K562 (cell line): ENCODE measurements at regions not wholly inside any gene's neighbourhood (a gene's known extent, or its start where the extent isn't known, plus 50 kb on each side); places are given as distances from the start of the nearest gene placed in this dataset.

Experiments used
- ATAC-seq: fragments of 200-7000 bp; cut with Tn5 transposase; 3 replicates; pipeline ENCODE4 v1.9.1; 2020; ENCODE audit warnings: moderate library complexity
- BruUV-seq: library from RNA; stranded (reverse); fragments of 400-500 nt; replicated peaks from 2 replicates; lab custom pipeline; 2021; lab: Mats Ljungman, UMichigan
- CTCF ChIA-PET: fragments of 300-600 bp; formaldehyde crosslinking; extraction: SDS; loops from one replicate; lab custom pipeline; 2021; ENCODE audit warnings: low intra/inter-chr PET ratio; lab: Yijun Ruan, JAX
- POLR2A ChIA-PET: fragments of 300-600, 350-650 bp; sonication (Branson Sonifier 250); formaldehyde crosslinking; extraction: SDS; loops from one replicate; lab custom pipeline; 2021; ENCODE audit warnings: antibody characterized with exemption, inconsistent platforms; lab: Yijun Ruan, JAX
- DNase-seq, 4 experiments: peaks; one replicate each; pipeline versions ENCODE4 v3.0.0 to v3.0.0-alpha.2; 2011 to 2018; ENCODE audit warnings: low spot score in 3 of 4, mixed read lengths in 3 of 4; ENCODE audit errors: extremely low read depth in 1 of 4
- FAIRE-seq: peaks from 2 replicates; lab custom pipeline; 2011; peaks lifted over from hg19 to GRCh38; lab: Jason Lieb, UNC
- H2AFZ ChIP-seq: 2 replicates; pipeline ENCODE4 v1.6.0; 2011; ENCODE audit warnings: low read depth, low read length, control low read depth, inconsistent platforms
- H3K27ac ChIP-seq: fragments of 200-600 bp; 3 replicates; pipeline ENCODE4 v1.8.0; 2011; ENCODE audit warnings: low read depth, mild to moderate bottlenecking, control low read depth, inconsistent platforms, low read length, moderate library complexity, mixed read lengths; ENCODE audit errors: extremely low read depth
- H3K27me3 ChIP-seq, 2 experiments: fragments of 300-600 bp in 1 of 2; 2 replicates in 1 of 2; 3 replicates in 1 of 2; pipeline versions ENCODE4 v1.6.0 to v1.8.0; 2011; ENCODE audit warnings: inconsistent platforms in 2 of 2, low read length in 2 of 2, mild to moderate bottlenecking in 1 of 2, mixed read lengths in 1 of 2, moderate library complexity in 1 of 2; ENCODE audit not compliant: control insufficient read depth in 2 of 2, insufficient read depth in 2 of 2
- H3K36me3 ChIP-seq: fragments of 300-600 bp; 3 replicates; pipeline ENCODE4 v1.8.0; 2011; ENCODE audit warnings: mild to moderate bottlenecking, low read length, inconsistent platforms; ENCODE audit not compliant: control insufficient read depth, insufficient read depth
- H3K4me1 ChIP-seq, 2 experiments: fragments of 200-600 bp in 1 of 2; replicated peaks in 1 of 2; 2 replicates in 1 of 2; 3 replicates in 1 of 2; pipeline versions ENCODE4 v1.5.1 to v1.8.0; 2011; ENCODE audit warnings: inconsistent platforms in 2 of 2, low read length in 2 of 2, mild to moderate bottlenecking in 1 of 2, mixed read lengths in 1 of 2, moderate library complexity in 1 of 2; ENCODE audit not compliant: control insufficient read depth in 2 of 2, insufficient read depth in 2 of 2
- H3K4me2 ChIP-seq: 2 replicates; pipeline ENCODE4 v1.6.1; 2011; ENCODE audit warnings: low read length, control low read depth, inconsistent platforms, mixed read lengths; ENCODE audit not compliant: insufficient read depth
- H3K4me3 ChIP-seq: fragments of 200-600 bp; sonication (generic), shearing (Covaris generic); 2 replicates; pipeline ENCODE4 v1.5.1; 2016; ENCODE audit warnings: control low read depth, inconsistent platforms
- H3K79me2 ChIP-seq: fragments of 200-600 bp; 3 replicates; pipeline ENCODE4 v1.8.0; 2011; ENCODE audit warnings: low read length, inconsistent platforms; ENCODE audit not compliant: control insufficient read depth, insufficient read depth
- H3K9ac ChIP-seq, 2 experiments: 2 replicates each; pipeline versions ENCODE4 v1.6.0 to v1.6.1; 2011; ENCODE audit warnings: low read depth in 2 of 2, low read length in 2 of 2, control low read depth in 1 of 2, inconsistent platforms in 1 of 2, mild to moderate bottlenecking in 1 of 2, mixed read lengths in 1 of 2; ENCODE audit not compliant: insufficient read depth in 1 of 2
- H3K9me1 ChIP-seq: one replicate; pipeline ENCODE4 v1.6.0; 2011; ENCODE audit warnings: inconsistent platforms, mild to moderate bottlenecking, low read length, moderate library complexity; ENCODE audit not compliant: control insufficient read depth, insufficient read depth
- H3K9me3 ChIP-seq: replicated peaks from 2 replicates; pipeline ENCODE4 v1.5.1; 2011; ENCODE audit warnings: low read depth, low read length, inconsistent platforms; ENCODE audit not compliant: control insufficient read depth, insufficient read depth
- H4K20me1 ChIP-seq: replicated peaks from 2 replicates; pipeline ENCODE4 v1.6.1; 2011; ENCODE audit warnings: low read length, inconsistent platforms, mixed read lengths; ENCODE audit not compliant: control insufficient read depth, insufficient read depth
- FOSL1 ChIP-seq: fragments of 200-800 bp; sonication (Bioruptor generic); conservative IDR thresholded peaks from 2 replicates; pipeline ENCODE4 v1.6.1; 2016; ENCODE audit warnings: missing genetic modification characterization, missing compliant biosample characterization
- FOXP1 ChIP-seq: sonication (generic); formaldehyde crosslinking; IDR thresholded peaks from 2 replicates; pipeline ENCODE4 v1.8.0; 2022; ENCODE audit warnings: mild to moderate bottlenecking, missing genetic modification reagents
- KDM1A ChIP-seq, 2 experiments: fragments of 450-650 bp; IDR thresholded peaks; 2 replicates each; pipeline ENCODE4 v1.6.1; 2016; ENCODE audit warnings: mild to moderate bottlenecking in 2 of 2
- NFIC ChIP-seq: fragments of 450-650 bp; IDR thresholded peaks from 2 replicates; pipeline ENCODE4 v1.6.1; 2017; ENCODE audit warnings: mild to moderate bottlenecking, inconsistent platforms
- PRMT5 ChIP-seq: sonication (generic); formaldehyde crosslinking; IDR thresholded peaks from 2 replicates; pipeline ENCODE4 v1.5.0; 2020; ENCODE audit warnings: missing genetic modification reagents
- SAFB ChIP-seq: fragments of 200-400 bp; formaldehyde crosslinking; IDR thresholded peaks from 2 replicates; pipeline ENCODE4 v1.6.1; 2017; ENCODE audit warnings: low read depth, low read length, borderline replicate concordance
- TAF9B ChIP-seq: fragments of 450-650 bp; IDR thresholded peaks from 2 replicates; pipeline ENCODE4 v1.6.1; 2018; ENCODE audit warnings: mild to moderate bottlenecking; ENCODE audit not compliant: partially characterized antibody
- TEAD2 ChIP-seq: fragments of 450-650 bp; IDR thresholded peaks from 2 replicates; pipeline ENCODE4 v1.6.1; 2016; ENCODE audit warnings: missing genetic modification characterization, control low read depth, missing compliant biosample characterization
- ZNF12 ChIP-seq: sonication (generic); formaldehyde crosslinking; IDR thresholded peaks from 2 replicates; pipeline ENCODE4 v1.4.0; 2020; ENCODE audit warnings: mild to moderate bottlenecking, missing genetic modification reagents
- ZNF133 ChIP-seq: fragments of 250-450 bp; sonication (Bioruptor Pico); IDR thresholded peaks from 2 replicates; pipeline ENCODE4 v1.4.0; 2020; ENCODE audit warnings: mild to moderate bottlenecking
- WGBS: fragments of 100-300 bp; shearing (Covaris generic); methylation state at CpG from one replicate; pipeline ENCODE4 v1.1.6; 2016; ENCODE audit warnings: low coverage, mixed read lengths; ENCODE audit not compliant: insufficient coverage; ENCODE audit errors: missing lambda C conversion rate; 5-methylcytosine and 5-hydroxymethylcytosine counted together
- in situ Hi-C: fragments of 300-500 bp; cut with MboI; formaldehyde crosslinking; loops from 4 replicates; pipeline ENCODE4 v1.15.0; 2018; ENCODE audit warnings: inconsistent platforms, mixed read lengths
- intact Hi-C: fragments of 100-400 bp; cut with micrococcal nuclease; formaldehyde crosslinking; loops from 2 replicates; pipeline ENCODE4 v1.14.2; 2022
- TF ChIP-seq, protein P1 (sequence below): IDR thresholded peaks from 2 replicates; pipeline ENCODE4 v1.6.1; 2016; ENCODE audit warnings: missing genetic modification characterization, missing compliant biosample characterization
- TF ChIP-seq, protein P2 (sequence below): fragments of 450-650 bp; formaldehyde crosslinking; IDR thresholded peaks from 2 replicates; pipeline ENCODE4 v1.4.0; 2022; ENCODE audit warnings: missing genetic modification characterization
- TF ChIP-seq, protein P3 (sequence below): fragments of 250-450 bp; sonication (Bioruptor Pico); IDR thresholded peaks from 2 replicates; pipeline ENCODE4 v1.5.0; 2021; ENCODE audit warnings: mild to moderate bottlenecking, borderline replicate concordance
- TF ChIP-seq, protein P4 (sequence below): fragments of 450-650 bp; formaldehyde crosslinking; IDR thresholded peaks from 2 replicates; pipeline ENCODE4 v1.4.0; 2020; ENCODE audit warnings: mild to moderate bottlenecking, moderate library complexity
- TF ChIP-seq, protein P5 (sequence below), 2 experiments: fragments of 450-650 bp in 1 of 2; sonication (generic) in 1 of 2; formaldehyde crosslinking; conservative IDR thresholded peaks; 2 replicates each; pipeline versions ENCODE4 v1.4.0 to v1.8.1; 2020 to 2022; ENCODE audit warnings: mild to moderate bottlenecking in 1 of 2, missing genetic modification reagents in 1 of 2

DNA sequence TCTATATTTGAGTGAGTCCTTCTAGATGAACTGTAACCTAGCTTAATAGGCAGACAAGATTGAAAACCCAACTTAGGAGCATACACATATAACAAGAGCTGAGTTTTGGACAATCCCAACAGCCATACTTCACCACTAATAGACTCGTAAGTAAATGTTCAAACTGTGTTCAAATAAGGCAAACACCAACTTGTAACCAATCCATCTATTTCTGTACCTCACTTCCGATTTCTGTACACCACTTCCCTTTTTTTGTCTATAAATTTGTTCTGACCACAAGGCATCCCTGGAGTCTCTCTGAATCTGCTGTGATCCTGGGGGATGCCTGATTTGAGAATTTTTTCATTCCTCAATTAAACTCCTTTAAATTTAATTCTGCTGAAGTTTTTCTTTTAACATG lies 1149.1 kb upstream of the NRXN1 start (continued):
- TF ChIP-seq, protein P1, sequence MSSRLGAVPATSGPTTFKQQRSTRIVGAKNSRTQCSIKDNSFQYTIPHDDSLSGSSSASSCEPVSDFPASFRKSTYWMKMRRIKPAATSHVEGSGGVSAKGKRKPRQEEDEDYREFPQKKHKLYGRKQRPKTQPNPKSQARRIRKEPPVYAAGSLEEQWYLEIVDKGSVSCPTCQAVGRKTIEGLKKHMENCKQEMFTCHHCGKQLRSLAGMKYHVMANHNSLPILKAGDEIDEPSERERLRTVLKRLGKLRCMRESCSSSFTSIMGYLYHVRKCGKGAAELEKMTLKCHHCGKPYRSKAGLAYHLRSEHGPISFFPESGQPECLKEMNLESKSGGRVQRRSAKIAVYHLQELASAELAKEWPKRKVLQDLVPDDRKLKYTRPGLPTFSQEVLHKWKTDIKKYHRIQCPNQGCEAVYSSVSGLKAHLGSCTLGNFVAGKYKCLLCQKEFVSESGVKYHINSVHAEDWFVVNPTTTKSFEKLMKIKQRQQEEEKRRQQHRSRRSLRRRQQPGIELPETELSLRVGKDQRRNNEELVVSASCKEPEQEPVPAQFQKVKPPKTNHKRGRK (tag) = no peak
- TF ChIP-seq ZNF133 (CRISPR knock-in tag) = no peak
- TF ChIP-seq, protein P2, sequence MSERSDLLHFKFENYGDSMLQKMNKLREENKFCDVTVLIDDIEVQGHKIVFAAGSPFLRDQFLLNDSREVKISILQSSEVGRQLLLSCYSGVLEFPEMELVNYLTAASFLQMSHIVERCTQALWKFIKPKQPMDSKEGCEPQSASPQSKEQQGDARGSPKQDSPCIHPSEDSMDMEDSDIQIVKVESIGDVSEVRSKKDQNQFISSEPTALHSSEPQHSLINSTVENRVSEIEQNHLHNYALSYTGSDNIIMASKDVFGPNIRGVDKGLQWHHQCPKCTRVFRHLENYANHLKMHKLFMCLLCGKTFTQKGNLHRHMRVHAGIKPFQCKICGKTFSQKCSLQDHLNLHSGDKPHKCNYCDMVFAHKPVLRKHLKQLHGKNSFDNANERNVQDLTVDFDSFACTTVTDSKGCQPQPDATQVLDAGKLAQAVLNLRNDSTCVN (CRISPR knock-in tag) = no peak
- TF ChIP-seq ZNF12 (CRISPR knock-in tag) = no peak
- TF ChIP-seq KDM1A (IDR thresholded peaks at IDR 0.05) = no peak
- TF ChIP-seq TAF9B = no peak
- no peak for TF ChIP-seq NFIC
- no peak for TF ChIP-seq TEAD2 (tag)
- no peak for TF ChIP-seq FOXP1 (CRISPR knock-in tag)

DNA sequence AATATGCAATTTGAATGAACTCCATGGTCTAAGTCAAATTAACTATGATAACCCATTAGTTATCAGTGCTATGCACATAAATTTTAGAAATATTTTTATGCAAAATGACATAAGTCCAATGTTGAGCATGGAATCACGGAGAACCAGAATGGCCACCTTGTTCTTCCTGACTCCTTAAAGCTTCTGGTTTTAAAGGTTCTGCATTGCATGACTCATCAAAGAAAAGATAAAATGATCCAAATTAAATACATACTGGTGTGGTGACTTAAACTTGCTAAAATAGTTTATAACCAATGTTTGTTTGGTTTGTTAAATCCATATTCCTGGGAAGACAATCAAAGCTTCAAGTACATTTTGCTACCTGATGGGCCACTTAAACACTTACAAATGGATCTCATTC lies 1146.9 kb upstream of the NRXN1 start:
- H3K4me1 ChIP-seq = no peaks in the 10 kb centered on the region
- in situ Hi-C loops = no loop called here
- ATAC-seq (no peak), FAIRE-seq (no peak), DNase-seq (no peak)
- H3K9me1 ChIP-seq = no peaks in the 10 kb centered on the region
- ChIA-PET CTCF (no interaction called here), POLR2A (no interaction called here)
- H3K36me3 ChIP-seq = no peaks in the 10 kb centered on the region
- BruUV-seq = no TSS peak
- H3K4me2 ChIP-seq = no peak overlapping the region
- H3K9ac ChIP-seq = no peak overlapping the region
- no peaks in the 10 kb centered on the region for H4K20me1 ChIP-seq
- no peaks in the 10 kb centered on the region for H3K79me2 ChIP-seq
- no peaks in the 10 kb centered on the region for H3K27me3 ChIP-seq
- H3K9me3 ChIP-seq = no peaks in the 10 kb centered on the region; the same call in 1 of the 2 replicates
- no peak overlapping the region for H2AFZ ChIP-seq
- no peak overlapping the region for H3K4me3 ChIP-seq
- no peak overlapping the region for H3K27ac ChIP-seq
- intact Hi-C loops = no loop called here
- WGBS = 0% methylated on average over 1 of the region's 1 CpG
- TF ChIP-seq, protein P3, sequence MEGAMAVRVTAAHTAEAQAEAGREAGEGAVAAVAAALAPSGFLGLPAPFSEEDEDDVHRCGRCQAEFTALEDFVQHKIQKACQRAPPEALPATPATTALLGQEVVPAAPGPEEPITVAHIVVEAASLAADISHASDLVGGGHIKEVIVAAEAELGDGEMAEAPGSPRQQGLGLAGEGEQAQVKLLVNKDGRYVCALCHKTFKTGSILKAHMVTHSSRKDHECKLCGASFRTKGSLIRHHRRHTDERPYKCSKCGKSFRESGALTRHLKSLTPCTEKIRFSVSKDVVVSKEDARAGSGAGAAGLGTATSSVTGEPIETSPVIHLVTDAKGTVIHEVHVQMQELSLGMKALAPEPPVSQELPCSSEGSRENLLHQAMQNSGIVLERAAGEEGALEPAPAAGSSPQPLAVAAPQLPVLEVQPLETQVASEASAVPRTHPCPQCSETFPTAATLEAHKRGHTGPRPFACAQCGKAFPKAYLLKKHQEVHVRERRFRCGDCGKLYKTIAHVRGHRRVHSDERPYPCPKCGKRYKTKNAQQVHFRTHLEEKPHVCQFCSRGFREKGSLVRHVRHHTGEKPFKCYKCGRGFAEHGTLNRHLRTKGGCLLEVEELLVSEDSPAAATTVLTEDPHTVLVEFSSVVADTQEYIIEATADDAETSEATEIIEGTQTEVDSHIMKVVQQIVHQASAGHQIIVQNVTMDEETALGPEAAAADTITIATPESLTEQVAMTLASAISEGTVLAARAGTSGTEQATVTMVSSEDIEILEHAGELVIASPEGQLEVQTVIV = no peak
- TF ChIP-seq, protein P4, sequence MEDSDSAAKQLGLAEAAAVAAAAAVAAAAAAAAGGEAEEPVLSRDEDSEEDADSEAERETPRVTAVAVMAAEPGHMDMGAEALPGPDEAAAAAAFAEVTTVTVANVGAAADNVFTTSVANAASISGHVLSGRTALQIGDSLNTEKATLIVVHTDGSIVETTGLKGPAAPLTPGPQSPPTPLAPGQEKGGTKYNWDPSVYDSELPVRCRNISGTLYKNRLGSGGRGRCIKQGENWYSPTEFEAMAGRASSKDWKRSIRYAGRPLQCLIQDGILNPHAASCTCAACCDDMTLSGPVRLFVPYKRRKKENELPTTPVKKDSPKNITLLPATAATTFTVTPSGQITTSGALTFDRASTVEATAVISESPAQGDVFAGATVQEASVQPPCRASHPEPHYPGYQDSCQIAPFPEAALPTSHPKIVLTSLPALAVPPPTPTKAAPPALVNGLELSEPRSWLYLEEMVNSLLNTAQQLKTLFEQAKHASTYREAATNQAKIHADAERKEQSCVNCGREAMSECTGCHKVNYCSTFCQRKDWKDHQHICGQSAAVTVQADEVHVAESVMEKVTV (CRISPR knock-in tag) = no peak
- TF ChIP-seq PRMT5 (no peak), FOSL1 (tag) (no peak), SAFB (no peak)
- TF ChIP-seq, protein P5, sequence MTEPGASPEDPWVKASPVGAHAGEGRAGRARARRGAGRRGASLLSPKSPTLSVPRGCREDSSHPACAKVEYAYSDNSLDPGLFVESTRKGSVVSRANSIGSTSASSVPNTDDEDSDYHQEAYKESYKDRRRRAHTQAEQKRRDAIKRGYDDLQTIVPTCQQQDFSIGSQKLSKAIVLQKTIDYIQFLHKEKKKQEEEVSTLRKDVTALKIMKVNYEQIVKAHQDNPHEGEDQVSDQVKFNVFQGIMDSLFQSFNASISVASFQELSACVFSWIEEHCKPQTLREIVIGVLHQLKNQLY (CRISPR knock-in tag; conservative IDR thresholded peaks at IDR 0.05) = no peak
